IMR-90 (cell line): ENCODE measurements at regions not wholly inside any gene's neighbourhood (a gene's known extent, or its start where the extent isn't known, plus 50 kb on each side); places are given as distances from the start of the nearest gene placed in this dataset.

Experiments
- ATAC-seq: fragments of 200-7000 bp; cut with Tn5 transposase; 2 replicates; pipeline ENCODE4 v1.9.1; 2020; ENCODE audit warnings: low read depth, mild to moderate bottlenecking, moderate library complexity
- BruUV-seq: library from RNA; stranded (reverse); fragments of 400-500 nt; replicated peaks from 2 replicates; lab custom pipeline; 2021; lab: Mats Ljungman, UMichigan
- CTCF ChIA-PET: fragments of 300-600 bp; formaldehyde crosslinking; extraction: SDS; loops from one replicate; lab custom pipeline; 2021; ENCODE audit warnings: antibody characterized with exemption; lab: Yijun Ruan, JAX
- POLR2A ChIA-PET: fragments of 300-600 bp; sonication (Branson Sonifier 250); formaldehyde crosslinking; loops from one replicate; lab custom pipeline; 2022; ENCODE audit warnings: antibody characterized with exemption; ENCODE audit not compliant: unreplicated experiment; lab: Charles Lee
- DNase-seq: peaks from one replicate; pipeline ENCODE4 v3.0.0; 2013
- H2AFZ ChIP-seq: replicated peaks from 2 replicates; pipeline ENCODE3; 2013; ENCODE audit warnings: low read length, mild to moderate bottlenecking; ENCODE audit not compliant: poor library complexity
- H2AK5ac ChIP-seq: 2 replicates; pipeline ENCODE4 v1.6.1; 2013; ENCODE audit warnings: low read depth, low read length, inconsistent platforms
- H2AK9ac ChIP-seq: replicated peaks from 2 replicates; pipeline ENCODE3; 2013; ENCODE audit warnings: mild to moderate bottlenecking, low read depth, low read length, moderate library complexity; ENCODE audit not compliant: poor library complexity
- H2BK120ac ChIP-seq: 2 replicates; pipeline ENCODE4 v1.6.1; 2013; ENCODE audit warnings: low read depth, low read length, inconsistent platforms
- H2BK15ac ChIP-seq: 3 replicates; pipeline ENCODE4 v1.6.1; 2013; ENCODE audit warnings: low read depth, low read length, inconsistent platforms
- H2BK20ac ChIP-seq: 2 replicates; pipeline ENCODE4 v1.6.1; 2013; ENCODE audit warnings: low read depth, mild to moderate bottlenecking, inconsistent platforms, low read length, moderate library complexity
- H2BK5ac ChIP-seq: 2 replicates; pipeline ENCODE4 v1.6.1; 2013; ENCODE audit warnings: mild to moderate bottlenecking, low read depth, low read length, inconsistent platforms; ENCODE audit not compliant: poor library complexity, severe bottlenecking
- H3K14ac ChIP-seq: replicated peaks from 2 replicates; pipeline ENCODE4 v1.6.1; 2013; ENCODE audit warnings: low read depth, low read length, inconsistent platforms
- H3K18ac ChIP-seq: 2 replicates; pipeline ENCODE4 v1.6.1; 2013; ENCODE audit warnings: low read depth, low read length, control low read depth
- H3K23ac ChIP-seq: 2 replicates; pipeline ENCODE4 v1.6.1; 2013; ENCODE audit warnings: low read depth, low read length, inconsistent platforms
- H3K27ac ChIP-seq: 2 replicates; pipeline ENCODE4 v1.5.1; 2013; ENCODE audit warnings: mild to moderate bottlenecking, control low read depth, low read length; ENCODE audit not compliant: insufficient read depth
- H3K27me3 ChIP-seq: 2 replicates; pipeline ENCODE4 v1.6.1; 2013; ENCODE audit warnings: low read length; ENCODE audit not compliant: control insufficient read depth, insufficient read depth
- H3K36me3 ChIP-seq: 2 replicates; pipeline ENCODE4 v1.6.1; 2013; ENCODE audit warnings: low read length, mixed read lengths; ENCODE audit not compliant: control insufficient read depth, insufficient read depth
- H3K4ac ChIP-seq: 2 replicates; pipeline ENCODE4 v1.6.1; 2013; ENCODE audit warnings: low read depth, low read length, inconsistent platforms
- H3K4me1 ChIP-seq: 2 replicates; pipeline ENCODE4 v1.6.1; 2013; ENCODE audit warnings: low read length, mixed read lengths; ENCODE audit not compliant: control insufficient read depth, insufficient read depth
- H3K4me2 ChIP-seq: 2 replicates; pipeline ENCODE4 v1.6.1; 2013; ENCODE audit warnings: low read depth, mild to moderate bottlenecking, control low read depth, low read length, moderate library complexity
- H3K4me3 ChIP-seq: 2 replicates; pipeline ENCODE4 v1.5.1; 2013; ENCODE audit warnings: low read depth, mild to moderate bottlenecking, control low read depth, low read length, moderate library complexity; ENCODE audit not compliant: insufficient read depth
- H3K56ac ChIP-seq: 2 replicates; pipeline ENCODE4 v1.6.1; 2013; ENCODE audit warnings: low read length, inconsistent platforms; ENCODE audit not compliant: insufficient read depth; ENCODE audit errors: extremely low read depth
- H3K79me1 ChIP-seq, 2 experiments: 2 replicates each; pipeline ENCODE4 v1.6.1; 2013; ENCODE audit warnings: low read length in 2 of 2, inconsistent platforms in 1 of 2, low read depth in 1 of 2
- H3K9ac ChIP-seq: 2 replicates; pipeline ENCODE4 v1.6.1; 2013; ENCODE audit warnings: low read depth, low read length, control low read depth
- H3K9me1 ChIP-seq: 2 replicates; pipeline ENCODE4 v1.6.1; 2013; ENCODE audit warnings: low read length, inconsistent platforms; ENCODE audit not compliant: insufficient read depth
- H3K9me3 ChIP-seq: 2 replicates; pipeline ENCODE4 v1.6.1; 2013; ENCODE audit warnings: low read length; ENCODE audit not compliant: control insufficient read depth, insufficient read depth
- H4K20me1 ChIP-seq: 2 replicates; pipeline ENCODE4 v1.6.1; 2013; ENCODE audit warnings: low read length, inconsistent platforms; ENCODE audit not compliant: insufficient read depth
- H4K5ac ChIP-seq: 2 replicates; pipeline ENCODE4 v1.6.1; 2013; ENCODE audit warnings: mild to moderate bottlenecking, low read depth, low read length, control low read depth
- H4K8ac ChIP-seq, 2 experiments: 2 replicates each; pipeline ENCODE4 v1.6.1; 2013; ENCODE audit warnings: low read depth in 2 of 2, low read length in 2 of 2, control low read depth in 1 of 2, inconsistent platforms in 1 of 2
- H4K91ac ChIP-seq: 2 replicates; pipeline ENCODE4 v1.6.1; 2013; ENCODE audit warnings: low read depth, low read length, inconsistent platforms; ENCODE audit not compliant: insufficient read depth
- BHLHE40 ChIP-seq: fragments of 150-350 bp; IDR thresholded peaks from 2 replicates; pipeline ENCODE4 v1.6.1; 2016; ENCODE audit warnings: mild to moderate bottlenecking, low read depth, low read length
- SMC3 ChIP-seq: fragments of 150-350 bp; IDR thresholded peaks from 2 replicates; pipeline ENCODE4 v1.6.1; 2016; ENCODE audit warnings: low read depth, mild to moderate bottlenecking, antibody characterized with exemption, low read length, moderate library complexity
- WGBS, 2 experiments: methylation state at CpG; one replicate each; pipeline versions ENCODE4 v1.1.5 to v1.1.7; 2013; ENCODE audit warnings: missing lambda C conversion rate in 2 of 2; ENCODE audit not compliant: insufficient read length in 1 of 2; ENCODE audit errors: extremely low coverage in 2 of 2; 5-methylcytosine and 5-hydroxymethylcytosine counted together
- dilution Hi-C: fragments of 300-500 bp; cut with HindIII; formaldehyde crosslinking; loops from one replicate; pipeline ENCODE4 v1.14.3; 2018; ENCODE audit warnings: low sequenced_read_pairs; ENCODE audit not compliant: unreplicated experiment
- in situ Hi-C: fragments of 300-500 bp; cut with MboI; formaldehyde crosslinking; loops from 3 replicates; pipeline ENCODE4 v1.14.3; 2019; ENCODE audit warnings: low sequenced_read_pairs, inconsistent platforms, mixed read lengths
- intact Hi-C: fragments of 100-400 bp; cut with micrococcal nuclease; formaldehyde crosslinking; loops from 2 replicates; pipeline ENCODE4 v1.10.0; 2022

DNA sequence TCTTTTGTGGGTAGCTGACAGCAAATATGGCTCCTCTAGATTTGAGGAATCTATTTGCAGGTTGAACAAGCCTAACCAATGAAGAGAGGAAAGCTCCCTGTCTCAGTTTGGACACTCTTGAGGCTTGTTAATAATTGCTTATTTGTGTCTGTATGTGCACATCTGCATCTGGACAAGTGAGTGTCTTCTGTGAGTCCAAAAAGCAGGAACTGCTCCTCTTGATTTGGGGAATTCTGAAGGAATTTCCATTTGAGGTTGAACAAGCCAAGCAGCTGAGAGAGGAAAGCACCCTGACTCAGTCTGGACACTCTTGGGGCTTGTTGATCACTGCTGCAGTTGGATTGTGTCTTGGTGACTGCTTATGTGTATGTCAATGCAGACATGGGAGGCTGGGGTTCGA lies 211.6 kb downstream of the DTWD2 start:
- POLR2A ChIA-PET, result no interaction called here
- intact Hi-C loops (no loop called here), dilution Hi-C loops (no loop called here), in situ Hi-C loops (loop anchor here (25.0 kb wide), 1 partner anchor 1314 kb away; no protein-coding TSS in a partner anchor)
- Histone ChIP-seq H4K20me1 (no peaks in the 10 kb centered on the region), H3K18ac (no peak overlapping the region), H2BK5ac (no peak overlapping the region), H4K5ac (no peak overlapping the region), H3K27ac (no peak overlapping the region), H3K4me1 (no peaks in the 10 kb centered on the region), H3K14ac (no peak overlapping the region), H3K4ac (no peak overlapping the region), H3K79me1 (no peaks in the 10 kb centered on the region), H4K8ac (no peak overlapping the region), H2BK20ac (no peak overlapping the region), H3K4me3 (no peak overlapping the region), H3K9me3 (no peaks in the 10 kb centered on the region), H2AK9ac (no peak overlapping the region), H4K91ac (no peak overlapping the region), H3K4me2 (no peak overlapping the region), H2AK5ac (no peak overlapping the region), H3K9me1 (no peaks in the 10 kb centered on the region), H3K36me3 (no peaks in the 10 kb centered on the region), H2BK15ac (no peak overlapping the region), H3K27me3 (no peaks in the 10 kb centered on the region), H2AFZ (no peak overlapping the region), H3K56ac (no peak overlapping the region), H3K23ac (no peak overlapping the region), H3K9ac (no peak overlapping the region), H2BK120ac (no peak overlapping the region)
- CTCF ChIA-PET, result interaction anchor here (0.5 kb wide), 1 partner anchor 29 kb away, joined by 3 read pairs; no protein-coding TSS in a partner anchor
- ATAC-seq, result no peak
- WGBS, 2 experiments, result no CpG with 5 or more reads among the region's 1 CpG
- TF ChIP-seq BHLHE40 (no peak), SMC3 (no peak)
- no TSS peak for BruUV-seq
- DNase-seq, result no peak
